ENCODE measurements at regions not wholly inside any gene's neighbourhood (a gene's known extent, or its start where the extent isn't known, plus 50 kb on each side); places are given as distances from the start of the nearest gene placed in this dataset.

DNA sequence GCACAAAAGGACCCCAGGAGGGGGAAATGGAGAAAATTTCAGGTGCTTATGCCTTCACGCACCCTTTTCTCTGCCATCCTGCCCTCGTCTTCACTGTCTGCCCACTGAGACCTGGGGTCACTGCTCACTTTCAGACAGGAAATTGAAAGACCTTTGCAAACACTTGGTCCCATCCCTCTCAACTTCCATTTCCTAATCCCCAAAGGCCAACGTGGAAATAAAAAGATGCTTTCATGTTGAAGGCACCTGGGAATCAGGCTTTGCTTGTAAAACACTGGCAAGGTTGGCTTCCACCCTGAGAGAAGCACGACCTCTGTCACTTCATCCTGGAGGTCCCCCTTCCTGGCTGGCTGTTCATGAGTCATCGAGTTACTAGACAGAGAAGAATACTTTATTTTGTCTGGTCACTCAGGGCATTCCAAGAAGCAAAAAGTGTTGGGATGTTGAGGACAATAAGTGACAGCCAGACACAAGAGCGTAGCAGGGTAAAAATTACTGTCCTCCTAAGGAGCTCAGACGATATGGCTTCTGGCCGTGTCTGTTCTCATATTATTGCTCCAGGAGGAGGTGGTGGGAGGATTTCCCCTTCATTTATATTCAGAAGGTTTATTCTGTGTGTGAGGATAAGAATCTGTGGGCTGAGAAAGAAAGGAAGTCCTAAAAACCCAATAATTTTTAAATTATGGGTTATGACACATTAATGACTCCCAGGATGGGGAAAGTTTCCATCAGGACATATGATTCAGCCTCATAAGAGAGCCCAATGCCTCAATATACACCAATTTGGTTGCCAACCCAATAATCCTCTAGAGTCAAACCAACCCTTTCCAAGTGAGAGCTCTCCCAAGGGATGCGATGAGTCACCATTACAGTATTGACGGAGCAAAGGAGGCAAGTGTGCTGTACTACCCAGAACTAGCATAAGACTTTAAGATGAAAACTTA, 409.0 kb downstream of the COG6 start:
- FAIRE-seq: no peak
- ATAC-seq: no peak

More for the DNA sequence above, 409.0 kb downstream of the COG6 start:
- Histone ChIP-seq H3K4me2 (ENCODE audit: insufficient read depth, low read length) (no peak overlapping the region), H3K27ac (ENCODE audit: extremely low read depth, low read depth, low read length) (no peak overlapping the region), H3K9me3 (replicated peaks; ENCODE audit: control insufficient read depth, insufficient read depth, low read depth, low read length) (no peaks in the 10 kb centered on the region), H3K27me3 (ENCODE audit: control insufficient read depth in 2 of 2, insufficient read depth in 2 of 2, low read length in 2 of 2) (no peaks in the 10 kb centered on the region), H4K20me1 (replicated peaks; ENCODE audit: control insufficient read depth, insufficient read depth, low read length) (no peaks in the 10 kb centered on the region), H3K4me3 (no peak overlapping the region), H2AFZ (ENCODE audit: low read depth, low read length) (no peak overlapping the region), H3K4me1 (replicated peaks in 1 of 2; ENCODE audit: control insufficient read depth in 2 of 2, insufficient read depth in 2 of 2, low read length in 2 of 2) (no peaks in the 10 kb centered on the region), H3K9ac (ENCODE audit: insufficient read depth in 1 of 2, low read depth in 2 of 2, low read length in 2 of 2) (no peak overlapping the region), H3K36me3 (ENCODE audit: control insufficient read depth, insufficient read depth, low read length) (no peaks in the 10 kb centered on the region), H3K79me2 (ENCODE audit: control insufficient read depth, insufficient read depth, low read length) (no peaks in the 10 kb centered on the region), H3K9me1 (ENCODE audit: control insufficient read depth, insufficient read depth, low read length) (no peaks in the 10 kb centered on the region)
- in situ Hi-C loops (cut with MboI): loop anchor here (25.0 kb wide), 1 partner anchor 623 kb away; no protein-coding TSS in a partner anchor
- BruUV-seq (replicated peaks): no TSS peak
- WGBS (ENCODE audit: insufficient coverage, low coverage, missing lambda C conversion rate): 0% methylated on average over 9 of the region's 10 CpGs
- TF ChIP-seq RBM15 (IDR thresholded peaks at IDR 0.05; ENCODE audit: insufficient read depth, low read length) (no peak), ZNF589 (CRISPR knock-in tag; IDR thresholded peaks at IDR 0.05; ENCODE audit: low read depth) (no peak), ELF4 (CRISPR knock-in tag; IDR thresholded peaks at IDR 0.05) (no peak), MTA3 (IDR thresholded peaks at IDR 0.05; ENCODE audit: borderline replicate concordance) (no peak), MAFG (tag; conservative IDR thresholded peaks at IDR 0.05) (no peak), PHB2 (IDR thresholded peaks at IDR 0.05; ENCODE audit: low read depth) (no peak), HNRNPL (IDR thresholded peaks at IDR 0.05; ENCODE audit: low read depth, low read length) (no peak)
- TF ChIP-seq, protein P1, sequence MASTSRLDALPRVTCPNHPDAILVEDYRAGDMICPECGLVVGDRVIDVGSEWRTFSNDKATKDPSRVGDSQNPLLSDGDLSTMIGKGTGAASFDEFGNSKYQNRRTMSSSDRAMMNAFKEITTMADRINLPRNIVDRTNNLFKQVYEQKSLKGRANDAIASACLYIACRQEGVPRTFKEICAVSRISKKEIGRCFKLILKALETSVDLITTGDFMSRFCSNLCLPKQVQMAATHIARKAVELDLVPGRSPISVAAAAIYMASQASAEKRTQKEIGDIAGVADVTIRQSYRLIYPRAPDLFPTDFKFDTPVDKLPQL (IDR thresholded peaks at IDR 0.05; ENCODE audit: extremely low read depth, insufficient read length): no peak
- TF ChIP-seq, protein P2, sequence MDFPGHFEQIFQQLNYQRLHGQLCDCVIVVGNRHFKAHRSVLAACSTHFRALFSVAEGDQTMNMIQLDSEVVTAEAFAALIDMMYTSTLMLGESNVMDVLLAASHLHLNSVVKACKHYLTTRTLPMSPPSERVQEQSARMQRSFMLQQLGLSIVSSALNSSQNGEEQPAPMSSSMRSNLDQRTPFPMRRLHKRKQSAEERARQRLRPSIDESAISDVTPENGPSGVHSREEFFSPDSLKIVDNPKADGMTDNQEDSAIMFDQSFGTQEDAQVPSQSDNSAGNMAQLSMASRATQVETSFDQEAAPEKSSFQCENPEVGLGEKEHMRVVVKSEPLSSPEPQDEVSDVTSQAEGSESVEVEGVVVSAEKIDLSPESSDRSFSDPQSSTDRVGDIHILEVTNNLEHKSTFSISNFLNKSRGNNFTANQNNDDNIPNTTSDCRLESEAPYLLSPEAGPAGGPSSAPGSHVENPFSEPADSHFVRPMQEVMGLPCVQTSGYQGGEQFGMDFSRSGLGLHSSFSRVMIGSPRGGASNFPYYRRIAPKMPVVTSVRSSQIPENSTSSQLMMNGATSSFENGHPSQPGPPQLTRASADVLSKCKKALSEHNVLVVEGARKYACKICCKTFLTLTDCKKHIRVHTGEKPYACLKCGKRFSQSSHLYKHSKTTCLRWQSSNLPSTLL (IDR thresholded peaks at IDR 0.05): no peak
- CTCF ChIA-PET (ENCODE audit: low intra/inter-chr PET ratio): interaction anchor here (0.6 kb wide), 1 partner anchor 655 kb away, joined by 4 read pairs; no protein-coding TSS in a partner anchor
- intact Hi-C loops (cut with micrococcal nuclease): no loop called here
- POLR2A ChIA-PET: no interaction called here
- no peak for DNase-seq (ENCODE audit: extremely low read depth in 1 of 4, low spot score in 3 of 4)
